T-helper 17 cell (primary cell): ENCODE measurements at regions not wholly inside any gene's neighbourhood (a gene's known extent, or its start where the extent isn't known, plus 50 kb on each side); places are given as distances from the start of the nearest gene placed in this dataset.

Experiments used
- ATAC-seq: fragments of 150-1000 bp; cut with Tn5 transposase; 2 replicates; pipeline ENCODE4 v1.10.0; 2021; ENCODE audit warnings: mild to moderate bottlenecking, moderate library complexity
- DNase-seq, 3 donors: peaks; one replicate each; pipeline versions ENCODE4 v3.0.0 to v3.0.0-alpha.2; 2020 to 2021
- H3K9me3 ChIP-seq: one replicate; pipeline ENCODE4 v1.7.0; 2013; ENCODE audit warnings: low read length, mild to moderate bottlenecking; ENCODE audit not compliant: control insufficient read depth, poor library complexity, severe bottlenecking
- H3K27ac Mint-ChIP-seq: one replicate; pipeline ENCODE4 v1.8.0; 2022; ENCODE audit warnings: mild to moderate bottlenecking, moderate library complexity, mixed read lengths
- H3K27me3 Mint-ChIP-seq: one replicate; pipeline ENCODE4 v1.8.0; 2022; ENCODE audit warnings: mixed read lengths
- H3K36me3 Mint-ChIP-seq: one replicate; pipeline ENCODE4 v1.8.0; 2022; ENCODE audit warnings: low read depth, mixed read lengths
- H3K4me1 Mint-ChIP-seq: one replicate; pipeline ENCODE4 v1.8.0; 2022; ENCODE audit warnings: mild to moderate bottlenecking, mixed read lengths
- H3K4me3 Mint-ChIP-seq: one replicate; pipeline ENCODE4 v1.8.0; 2022; ENCODE audit warnings: mild to moderate bottlenecking, moderate library complexity, mixed read lengths

- DNase-seq (no peak), ATAC-seq (no peak)
- H3K27me3 Mint-ChIP-seq = no peaks in the 10 kb centered on the region
- H3K9me3 ChIP-seq = no peaks in the 10 kb centered on the region
- no peak overlapping the region for H3K4me3 Mint-ChIP-seq
- no peaks in the 10 kb centered on the region for H3K36me3 Mint-ChIP-seq
- H3K27ac Mint-ChIP-seq = no peak overlapping the region
- no peaks in the 10 kb centered on the region for H3K4me1 Mint-ChIP-seq
Observed at GRCh38 chr7:110569486-110570205, 521.3 kb upstream of the LRRN3 start.

GRCh38 chr7:110573862-110574528, 516.9 kb upstream of the LRRN3 start:
- no peak overlapping the region for H3K27ac Mint-ChIP-seq
- no peaks in the 10 kb centered on the region for H3K4me1 Mint-ChIP-seq
- ATAC-seq (no peak), DNase-seq (no peak)
- no peaks in the 10 kb centered on the region for H3K27me3 Mint-ChIP-seq
- H3K36me3 Mint-ChIP-seq = no peaks in the 10 kb centered on the region
- no peaks in the 10 kb centered on the region for H3K9me3 ChIP-seq
- H3K4me3 Mint-ChIP-seq = no peak overlapping the region

GRCh38 chr7:110587294-110587693, 503.6 kb upstream of the LRRN3 start:
- DNase-seq (no peak), ATAC-seq (no peak)
- Mint-ChIP-seq H3K4me1 (peaks cover 2% of the 10 kb centered on the region), H3K36me3 (no peaks in the 10 kb centered on the region), H3K4me3 (no peak overlapping the region), H3K27me3 (peaks cover 12% of the 10 kb centered on the region), H3K27ac (no peak overlapping the region)
- H3K9me3 ChIP-seq = no peaks in the 10 kb centered on the region

GRCh38 chr7:110590415-110590814, 500.5 kb upstream of the LRRN3 start:
- Mint-ChIP-seq H3K27ac (no peak overlapping the region), H3K27me3 (peaks cover 12% of the 10 kb centered on the region), H3K36me3 (no peaks in the 10 kb centered on the region), H3K4me1 (peaks cover 2% of the 10 kb centered on the region), H3K4me3 (no peak overlapping the region)
- DNase-seq (no peak), ATAC-seq (no peak)
- no peaks in the 10 kb centered on the region for H3K9me3 ChIP-seq

- no peak overlapping the region for H3K4me3 Mint-ChIP-seq
- DNase-seq (no peak), ATAC-seq (no peak)
- no peaks in the 10 kb centered on the region for H3K36me3 Mint-ChIP-seq
- H3K9me3 ChIP-seq = no peaks in the 10 kb centered on the region
- H3K27me3 Mint-ChIP-seq = peaks cover 12% of the 10 kb centered on the region
- peaks cover 2% of the 10 kb centered on the region for H3K4me1 Mint-ChIP-seq
- no peak overlapping the region for H3K27ac Mint-ChIP-seq
Observed at GRCh38 chr7:110591341-110591740, 499.6 kb upstream of the LRRN3 start.

- no peak for DNase-seq
- Mint-ChIP-seq H3K4me1 (peaks cover 2% of the 10 kb centered on the region), H3K27me3 (peaks cover 12% of the 10 kb centered on the region), H3K4me3 (no peak overlapping the region), H3K27ac (no peak overlapping the region), H3K36me3 (no peaks in the 10 kb centered on the region)
- no peaks in the 10 kb centered on the region for H3K9me3 ChIP-seq
- no peak for ATAC-seq
Observed at GRCh38 chr7:110592557-110592956, 498.4 kb upstream of the LRRN3 start.

GRCh38 chr7:110593355-110593754, 497.6 kb upstream of the LRRN3 start:
- H3K4me3 Mint-ChIP-seq = no peak overlapping the region
- DNase-seq (no peak), ATAC-seq (no peak)
- H3K27ac Mint-ChIP-seq = no peak overlapping the region
- H3K36me3 Mint-ChIP-seq = no peaks in the 10 kb centered on the region
- H3K27me3 Mint-ChIP-seq = peaks cover 12% of the 10 kb centered on the region
- H3K4me1 Mint-ChIP-seq = peaks cover 2% of the 10 kb centered on the region
- no peaks in the 10 kb centered on the region for H3K9me3 ChIP-seq

- no peaks in the 10 kb centered on the region for H3K36me3 Mint-ChIP-seq
- DNase-seq (no peak), ATAC-seq (no peak)
- H3K27me3 Mint-ChIP-seq = peaks cover 4% of the 10 kb centered on the region
- no peak overlapping the region for H3K4me3 Mint-ChIP-seq
- H3K27ac Mint-ChIP-seq = no peak overlapping the region
- no peaks in the 10 kb centered on the region for H3K9me3 ChIP-seq
- peaks cover 2% of the 10 kb centered on the region for H3K4me1 Mint-ChIP-seq
Observed at GRCh38 chr7:110595694-110596093, 495.2 kb upstream of the LRRN3 start.

- no peaks in the 10 kb centered on the region for H3K9me3 ChIP-seq
- Mint-ChIP-seq H3K4me1 (no peaks in the 10 kb centered on the region), H3K27ac (no peak overlapping the region), H3K36me3 (no peaks in the 10 kb centered on the region), H3K4me3 (no peak overlapping the region), H3K27me3 (no peaks in the 10 kb centered on the region)
- ATAC-seq = no peak
- no peak for DNase-seq
Observed at GRCh38 chr7:110600956-110601355, 490.0 kb upstream of the LRRN3 start.

GRCh38 chr7:110601710-110602109, 489.2 kb upstream of the LRRN3 start:
- ATAC-seq = no peak
- H3K36me3 Mint-ChIP-seq = no peaks in the 10 kb centered on the region
- no peaks in the 10 kb centered on the region for H3K9me3 ChIP-seq
- H3K27me3 Mint-ChIP-seq = no peaks in the 10 kb centered on the region
- no peak overlapping the region for H3K27ac Mint-ChIP-seq
- H3K4me3 Mint-ChIP-seq = no peak overlapping the region
- no peak for DNase-seq
- no peaks in the 10 kb centered on the region for H3K4me1 Mint-ChIP-seq

GRCh38 chr7:110604206-110604605, 486.7 kb upstream of the LRRN3 start:
- H3K27me3 Mint-ChIP-seq = peaks cover 4% of the 10 kb centered on the region
- H3K4me1 Mint-ChIP-seq = peaks cover 5% of the 10 kb centered on the region
- no peaks in the 10 kb centered on the region for H3K36me3 Mint-ChIP-seq
- H3K4me3 Mint-ChIP-seq = no peak overlapping the region
- H3K27ac Mint-ChIP-seq = no peak overlapping the region
- no peak for ATAC-seq
- no peaks in the 10 kb centered on the region for H3K9me3 ChIP-seq
- no peak for DNase-seq

GRCh38 chr7:110604885-110605284, 486.0 kb upstream of the LRRN3 start:
- DNase-seq = no peak
- ATAC-seq = no peak
- Mint-ChIP-seq H3K27me3 (peaks cover 4% of the 10 kb centered on the region), H3K4me3 (no peak overlapping the region), H3K4me1 (peaks cover 5% of the 10 kb centered on the region), H3K27ac (no peak overlapping the region), H3K36me3 (no peaks in the 10 kb centered on the region)
- no peaks in the 10 kb centered on the region for H3K9me3 ChIP-seq

- peaks cover 5% of the 10 kb centered on the region for H3K4me1 Mint-ChIP-seq
- no peak for ATAC-seq
- H3K27ac Mint-ChIP-seq = no peak overlapping the region
- no peaks in the 10 kb centered on the region for H3K36me3 Mint-ChIP-seq
- DNase-seq = no peak
- peaks cover 4% of the 10 kb centered on the region for H3K27me3 Mint-ChIP-seq
- H3K4me3 Mint-ChIP-seq = no peak overlapping the region
- no peaks in the 10 kb centered on the region for H3K9me3 ChIP-seq
Observed at GRCh38 chr7:110607050-110607857, 483.7 kb upstream of the LRRN3 start.
